ENCODE measurements at regions not wholly inside any gene's neighbourhood (a gene's known extent, or its start where the extent isn't known, plus 50 kb on each side); places are given as distances from the start of the nearest gene placed in this dataset.

DNA sequence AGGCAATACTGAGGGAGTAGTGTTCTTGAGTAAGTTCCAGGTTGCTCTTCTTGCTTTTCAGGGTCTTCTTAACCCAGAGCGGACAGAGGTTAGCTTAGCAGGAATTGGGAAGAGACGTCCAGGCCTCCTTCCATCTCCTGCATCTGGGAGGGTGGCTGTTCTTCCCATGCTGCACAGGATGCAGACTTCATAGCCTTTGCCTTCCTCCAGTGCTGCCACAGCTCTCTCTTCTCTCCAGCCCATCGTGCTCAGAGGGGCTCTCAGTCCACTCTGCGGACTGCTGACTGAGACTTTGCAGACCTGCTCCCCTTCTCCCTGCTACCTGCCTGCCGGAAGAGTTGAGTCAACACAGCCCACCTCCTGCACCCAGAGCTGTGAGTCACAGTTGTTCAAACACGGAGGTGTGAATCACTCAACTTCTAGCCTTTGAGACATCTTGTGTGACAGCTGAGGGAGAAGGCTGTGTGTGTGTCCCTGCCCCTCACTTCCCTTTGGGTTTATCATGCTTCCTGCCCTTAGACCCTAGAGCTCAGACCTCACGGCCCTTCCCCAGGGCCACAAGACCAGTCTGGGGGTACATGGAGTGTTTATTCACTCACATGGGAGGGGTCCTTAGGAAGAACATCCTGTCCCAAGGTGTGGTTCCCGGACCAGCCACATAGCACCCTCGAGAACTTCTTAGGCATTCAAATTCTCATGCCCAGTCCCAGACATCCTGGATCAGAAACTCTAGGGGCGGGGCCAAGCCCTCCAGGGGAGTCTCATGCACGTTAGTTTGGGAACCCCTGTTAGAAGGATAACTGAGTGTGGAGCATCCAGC lies 158.3 kb upstream of the CACNA1E start:
- TF ChIP-seq SP2 (CRISPR knock-in tag; IDR thresholded peaks at IDR 0.05) (no peak), ZNF577 (CRISPR knock-in tag; IDR thresholded peaks at IDR 0.05; ENCODE audit: borderline replicate concordance, low read depth) (no peak), ZNF263 (CRISPR knock-in tag; IDR thresholded peaks at IDR 0.05) (no peak), ZNF691 (CRISPR knock-in tag; IDR thresholded peaks at IDR 0.05; ENCODE audit: borderline replicate concordance, low read depth) (no peak), ZFP36 (IDR thresholded peaks at IDR 0.05; ENCODE audit: borderline replicate concordance, low read depth, low read length, partially characterized antibody) (no peak), FOSL2 (CRISPR knock-in tag; IDR thresholded peaks at IDR 0.05) (peak; percentile 77), GABPA (IDR thresholded peaks at IDR 0.05; ENCODE audit: low read depth, low read length) (no peak), GABPA (CRISPR knock-in tag; IDR thresholded peaks at IDR 0.05; ENCODE audit: low read depth) (no peak), CTCF (CRISPR knock-in tag; IDR thresholded peaks at IDR 0.05) (no peak), ZMAT5 (CRISPR knock-in tag; IDR thresholded peaks at IDR 0.05; ENCODE audit: borderline replicate concordance, low read depth) (no peak), MBNL3 (CRISPR knock-in tag; conservative IDR thresholded peaks at IDR 0.05) (no peak), ZNF451 (CRISPR knock-in tag; IDR thresholded peaks at IDR 0.05) (no peak)
- TF ChIP-seq, protein P1, sequence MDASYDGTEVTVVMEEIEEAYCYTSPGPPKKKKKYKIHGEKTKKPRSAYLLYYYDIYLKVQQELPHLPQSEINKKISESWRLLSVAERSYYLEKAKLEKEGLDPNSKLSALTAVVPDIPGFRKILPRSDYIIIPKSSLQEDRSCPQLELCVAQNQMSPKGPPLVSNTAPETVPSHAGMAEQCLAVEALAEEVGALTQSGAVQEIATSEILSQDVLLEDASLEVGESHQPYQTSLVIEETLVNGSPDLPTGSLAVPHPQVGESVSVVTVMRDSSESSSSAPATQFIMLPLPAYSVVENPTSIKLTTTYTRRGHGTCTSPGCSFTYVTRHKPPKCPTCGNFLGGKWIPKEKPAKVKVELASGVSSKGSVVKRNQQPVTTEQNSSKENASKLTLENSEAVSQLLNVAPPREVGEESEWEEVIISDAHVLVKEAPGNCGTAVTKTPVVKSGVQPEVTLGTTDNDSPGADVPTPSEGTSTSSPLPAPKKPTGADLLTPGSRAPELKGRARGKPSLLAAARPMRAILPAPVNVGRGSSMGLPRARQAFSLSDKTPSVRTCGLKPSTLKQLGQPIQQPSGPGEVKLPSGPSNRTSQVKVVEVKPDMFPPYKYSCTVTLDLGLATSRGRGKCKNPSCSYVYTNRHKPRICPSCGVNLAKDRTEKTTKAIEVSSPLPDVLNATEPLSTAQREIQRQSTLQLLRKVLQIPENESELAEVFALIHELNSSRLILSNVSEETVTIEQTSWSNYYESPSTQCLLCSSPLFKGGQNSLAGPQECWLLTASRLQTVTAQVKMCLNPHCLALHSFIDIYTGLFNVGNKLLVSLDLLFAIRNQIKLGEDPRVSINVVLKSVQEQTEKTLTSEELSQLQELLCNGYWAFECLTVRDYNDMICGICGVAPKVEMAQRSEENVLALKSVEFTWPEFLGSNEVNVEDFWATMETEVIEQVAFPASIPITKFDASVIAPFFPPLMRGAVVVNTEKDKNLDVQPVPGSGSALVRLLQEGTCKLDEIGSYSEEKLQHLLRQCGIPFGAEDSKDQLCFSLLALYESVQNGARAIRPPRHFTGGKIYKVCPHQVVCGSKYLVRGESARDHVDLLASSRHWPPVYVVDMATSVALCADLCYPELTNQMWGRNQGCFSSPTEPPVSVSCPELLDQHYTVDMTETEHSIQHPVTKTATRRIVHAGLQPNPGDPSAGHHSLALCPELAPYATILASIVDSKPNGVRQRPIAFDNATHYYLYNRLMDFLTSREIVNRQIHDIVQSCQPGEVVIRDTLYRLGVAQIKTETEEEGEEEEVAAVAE (CRISPR knock-in tag; IDR thresholded peaks at IDR 0.05; ENCODE audit: borderline replicate concordance): no peak
